HG02852 (cell line): ENCODE measurements at regions not wholly inside any gene's neighbourhood (a gene's known extent, or its start where the extent isn't known, plus 50 kb on each side); places are given as distances from the start of the nearest gene placed in this dataset.

ENCODE experiments used
- ATAC-seq: cut with Tn5 transposase; IDR thresholded peaks from one replicate; pipeline ENCODE4 v1.9.1; 2021; ENCODE audit warnings: mild to moderate bottlenecking, moderate library complexity; ENCODE audit not compliant: unreplicated experiment

GRCh38 chr10:111785921-111786320 lies 397.6 kb downstream of the GPAM start:
- no peak for ATAC-seq

- ATAC-seq, result no peak
Measured at GRCh38 chr10:111789821-111790220, 393.7 kb downstream of the GPAM start.

- ATAC-seq, result no peak
Measured at GRCh38 chr10:111801841-111802240, 381.7 kb downstream of the GPAM start.

- no peak for ATAC-seq
Measured at GRCh38 chr10:111804781-111805180, 378.8 kb downstream of the GPAM start.

GRCh38 chr10:111811517-111811916 lies 372.0 kb downstream of the GPAM start:
- no peak for ATAC-seq

GRCh38 chr10:111820471-111820870 lies 363.1 kb downstream of the GPAM start:
- ATAC-seq, result no peak

- ATAC-seq, result no peak
Measured at GRCh38 chr10:111821871-111822270, 361.7 kb downstream of the GPAM start.

- no peak for ATAC-seq
Measured at GRCh38 chr10:111822661-111823060, 360.9 kb downstream of the GPAM start.

GRCh38 chr10:111824128-111824527 lies 359.4 kb downstream of the GPAM start:
- no peak for ATAC-seq

- no peak for ATAC-seq
Measured at GRCh38 chr10:111830359-111830758, 353.2 kb downstream of the GPAM start.

GRCh38 chr10:111831058-111831457 lies 352.5 kb downstream of the GPAM start:
- no peak for ATAC-seq

GRCh38 chr10:111833251-111833650 lies 350.3 kb downstream of the GPAM start:
- no peak for ATAC-seq

GRCh38 chr10:111835574-111835973 lies 348.0 kb downstream of the GPAM start:
- ATAC-seq, result no peak

GRCh38 chr10:111836064-111836463 lies 347.5 kb downstream of the GPAM start:
- ATAC-seq, result no peak

GRCh38 chr10:111836571-111836970 lies 347.0 kb downstream of the GPAM start:
- ATAC-seq, result no peak

GRCh38 chr10:111837086-111837485 lies 346.5 kb downstream of the GPAM start:
- ATAC-seq, result no peak

GRCh38 chr10:111837985-111838384 lies 345.6 kb downstream of the GPAM start:
- ATAC-seq, result no peak

GRCh38 chr10:111840546-111840945 lies 343.0 kb downstream of the GPAM start:
- ATAC-seq, result no peak

GRCh38 chr10:111852801-111853200 lies 330.8 kb downstream of the GPAM start:
- no peak for ATAC-seq

- no peak for ATAC-seq
Measured at GRCh38 chr10:111856631-111857030, 326.9 kb downstream of the GPAM start.

- no peak for ATAC-seq
Measured at GRCh38 chr10:111865550-111865949, 318.0 kb downstream of the GPAM start.

GRCh38 chr10:111871458-111871857 lies 312.1 kb downstream of the GPAM start:
- no peak for ATAC-seq

- ATAC-seq, result no peak
Measured at GRCh38 chr10:111872591-111872990, 311.0 kb downstream of the GPAM start.

- no peak for ATAC-seq
Measured at GRCh38 chr10:111873041-111873440, 310.5 kb downstream of the GPAM start.
